ENCODE measurements at regions not wholly inside any gene's neighbourhood (a gene's known extent, or its start where the extent isn't known, plus 50 kb on each side); places are given as distances from the start of the nearest gene placed in this dataset.
"Not testable (repeated sequence)": the region's sequence is repeated elsewhere in the genome, so short reads cannot be mapped to it uniquely, and the experiment has no call there.

- DNase-seq (ENCODE audit: low spot score) = peak; percentile 77
Observed at GRCh38 chr12:92398565-92399309, 253.1 kb upstream of the BTG1 start.

- DNase-seq (ENCODE audit: low spot score) = no peak
Observed at GRCh38 chr12:92396647-92397252, 251.1 kb upstream of the BTG1 start.

- no peak for DNase-seq (ENCODE audit: low spot score)
Observed at GRCh38 chr12:92395322-92395721, 249.7 kb upstream of the BTG1 start.

GRCh38 chr12:92394895-92395294 is 249.2 kb upstream of the BTG1 start:
- no peak for DNase-seq (ENCODE audit: low spot score)

- no peak for DNase-seq (ENCODE audit: low spot score)
Observed at GRCh38 chr12:92393504-92393903, 247.9 kb upstream of the BTG1 start.

- DNase-seq (ENCODE audit: low spot score) = peak; percentile 25
Observed at GRCh38 chr12:92391726-92392125, 246.1 kb upstream of the BTG1 start.

- DNase-seq (ENCODE audit: low spot score) = no peak
Observed at GRCh38 chr12:92389466-92389865, 243.8 kb upstream of the BTG1 start.

GRCh38 chr12:92385296-92385695 is 239.7 kb upstream of the BTG1 start:
- DNase-seq (ENCODE audit: low spot score) = no peak

- no peak for DNase-seq (ENCODE audit: low spot score)
Observed at GRCh38 chr12:92384571-92384970, 238.9 kb upstream of the BTG1 start.

- no peak for DNase-seq (ENCODE audit: low spot score)
Observed at GRCh38 chr12:92382383-92382878, 236.8 kb upstream of the BTG1 start.

GRCh38 chr12:92381856-92382255 is 236.2 kb upstream of the BTG1 start:
- no peak for DNase-seq (ENCODE audit: low spot score)

GRCh38 chr12:92378682-92379479 is 233.2 kb upstream of the BTG1 start:
- DNase-seq (ENCODE audit: low spot score) = peak; percentile 73

GRCh38 chr12:92375504-92375903 is 229.9 kb upstream of the BTG1 start:
- not testable (repeated sequence) for DNase-seq (ENCODE audit: low spot score)

GRCh38 chr12:92370828-92371227 is 225.2 kb upstream of the BTG1 start:
- no peak for DNase-seq (ENCODE audit: low spot score)

GRCh38 chr12:92369636-92370035 is 224.0 kb upstream of the BTG1 start:
- DNase-seq (ENCODE audit: low spot score) = no peak

GRCh38 chr12:92369056-92369455 is 223.4 kb upstream of the BTG1 start:
- DNase-seq (ENCODE audit: low spot score) = no peak

GRCh38 chr12:92365836-92366235 is 220.2 kb upstream of the BTG1 start:
- DNase-seq (ENCODE audit: low spot score) = no peak

- DNase-seq (ENCODE audit: low spot score) = no peak
Observed at GRCh38 chr12:92365333-92365732, 219.7 kb upstream of the BTG1 start.

GRCh38 chr12:92363295-92364146 is 217.9 kb upstream of the BTG1 start:
- peak; percentile 56 for DNase-seq (ENCODE audit: low spot score)

- peak; percentile 32 for DNase-seq (ENCODE audit: low spot score)
Observed at GRCh38 chr12:92362785-92363184, 217.1 kb upstream of the BTG1 start.

- DNase-seq (ENCODE audit: low spot score) = no peak
Observed at GRCh38 chr12:92362126-92362525, 216.5 kb upstream of the BTG1 start.

- peak; percentile 68 for DNase-seq (ENCODE audit: low spot score)
Observed at GRCh38 chr12:92360543-92360942, 214.9 kb upstream of the BTG1 start.
